Tibial nerve (tissue), 4 donors: ENCODE measurements at regions not wholly inside any gene's neighbourhood (a gene's known extent, or its start where the extent isn't known, plus 50 kb on each side); places are given as distances from the start of the nearest gene placed in this dataset.
"Not testable (repeated sequence)": the region's sequence is repeated elsewhere in the genome, so short reads cannot be mapped to it uniquely, and the experiment has no call there.

ENCODE experiments used
- DNase-seq, 2 donors: peaks; one replicate each; pipeline ENCODE4 v3.0.0-alpha.2; 2019; ENCODE audit warnings: low spot score in 2 of 2
- H3K27ac ChIP-seq, 4 donors: fragments of 200-600 bp; sonication (generic) in 3 of 4; one replicate each; pipeline ENCODE4 v1.5.1; 2017 to 2019; ENCODE audit warnings: mild to moderate bottlenecking in 1 of 4
- H3K27me3 ChIP-seq, 2 donors: fragments of 200-600 bp; sonication (generic) in 1 of 2; one replicate each; pipeline versions ENCODE4 v1.5.1 to v1.6.0; 2017 to 2019
- H3K36me3 ChIP-seq, 3 donors: fragments of 200-600 bp; sonication (generic); one replicate each; pipeline ENCODE4 v1.5.1; 2018 to 2019
- H3K4me1 ChIP-seq, 4 donors: fragments of 200-600 bp; sonication (generic) in 3 of 4; one replicate each; pipeline ENCODE4 v1.5.1; 2017 to 2019
- H3K4me3 ChIP-seq, 4 donors: fragments of 200-600 bp; sonication (generic) in 3 of 4; one replicate each; pipeline ENCODE4 v1.5.1; 2017 to 2019; ENCODE audit warnings: mild to moderate bottlenecking in 1 of 4, moderate library complexity in 1 of 4
- H3K9me3 ChIP-seq, 4 donors: fragments of 200-600 bp; sonication (generic) in 3 of 4; one replicate each; pipeline ENCODE4 v1.5.1; 2017 to 2019
- WGBS, 2 donors: methylation state at CpG; one replicate each; pipeline ENCODE4 v1.1.5; 2018; 5-methylcytosine and 5-hydroxymethylcytosine counted together

DNA sequence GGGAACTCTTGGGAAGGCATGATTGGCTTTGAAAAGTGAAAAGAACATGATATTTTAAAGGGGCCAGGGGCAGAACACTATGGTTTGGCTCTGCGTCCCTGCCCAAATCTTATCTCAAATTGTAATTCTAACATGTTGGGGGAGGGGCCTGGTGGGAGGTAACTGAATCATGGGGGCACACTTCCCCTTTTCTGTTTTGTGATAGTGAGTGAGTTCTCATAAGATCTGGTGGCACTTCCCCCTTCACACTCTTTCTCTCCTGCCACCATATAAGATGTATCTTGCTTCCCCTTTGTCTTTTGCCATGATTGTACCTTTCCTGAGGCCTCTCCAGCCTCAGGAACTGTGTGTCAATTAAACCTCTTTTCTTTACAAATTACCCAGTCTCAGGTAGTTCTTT, 561.4 kb downstream of the PRIM2 start:
- not testable (repeated sequence) for H3K4me3 ChIP-seq, H3K9me3 ChIP-seq, DNase-seq, H3K36me3 ChIP-seq, H3K4me1 ChIP-seq, H3K27ac ChIP-seq, H3K27me3 ChIP-seq
- WGBS, 2 donors: 84 to 87% methylated on average over 1 of the region's 1 CpG

- not testable (repeated sequence) for DNase-seq, H3K27ac ChIP-seq
- 87 to 91% methylated on average over 5 of the region's 5 CpGs for WGBS, 2 donors
Measured at GRCh38 chr6:57898850-57899249, 581.4 kb downstream of the PRIM2 start.

DNA sequence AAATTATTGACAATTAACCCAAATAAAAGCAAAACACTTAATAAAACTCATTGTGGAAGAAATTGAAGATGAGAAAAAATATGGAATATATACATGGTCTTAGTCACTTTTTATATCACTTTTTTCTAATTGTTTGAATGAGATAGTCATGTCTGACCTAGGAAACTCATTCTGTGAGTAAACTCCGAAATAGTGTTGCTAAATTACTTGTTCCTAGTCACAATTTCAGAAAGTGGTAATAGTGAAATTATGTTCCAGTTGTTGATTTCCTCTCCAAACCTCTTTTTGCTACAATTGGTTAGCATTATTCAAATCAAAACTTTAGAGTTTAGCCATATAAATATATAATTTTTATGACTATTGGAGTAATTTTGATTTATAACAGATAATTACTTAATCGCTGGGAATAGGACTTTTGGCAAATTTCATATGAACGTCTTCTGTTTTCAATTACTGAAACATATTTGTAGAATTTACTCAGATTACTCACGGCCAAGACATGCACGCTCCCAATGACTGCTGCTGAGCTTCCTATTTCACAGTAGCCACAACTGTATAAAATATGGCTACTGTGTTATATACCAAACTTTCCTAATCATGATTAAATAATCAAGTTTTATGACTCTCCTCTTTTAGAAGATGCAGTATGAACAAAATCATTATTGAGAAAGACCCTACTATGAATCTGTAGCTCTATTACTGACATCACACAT, 583.4 kb downstream of the PRIM2 start:
- H3K4me1 ChIP-seq: not testable (repeated sequence)
- WGBS, 2 donors: 81 to 93% methylated on average over 3 of the region's 5 CpGs

More at GRCh38 chr6:57898850-57899249, 581.4 kb downstream of the PRIM2 start:
- not testable (repeated sequence) for H3K36me3 ChIP-seq, H3K4me3 ChIP-seq, H3K9me3 ChIP-seq, H3K27me3 ChIP-seq, H3K4me1 ChIP-seq

DNA sequence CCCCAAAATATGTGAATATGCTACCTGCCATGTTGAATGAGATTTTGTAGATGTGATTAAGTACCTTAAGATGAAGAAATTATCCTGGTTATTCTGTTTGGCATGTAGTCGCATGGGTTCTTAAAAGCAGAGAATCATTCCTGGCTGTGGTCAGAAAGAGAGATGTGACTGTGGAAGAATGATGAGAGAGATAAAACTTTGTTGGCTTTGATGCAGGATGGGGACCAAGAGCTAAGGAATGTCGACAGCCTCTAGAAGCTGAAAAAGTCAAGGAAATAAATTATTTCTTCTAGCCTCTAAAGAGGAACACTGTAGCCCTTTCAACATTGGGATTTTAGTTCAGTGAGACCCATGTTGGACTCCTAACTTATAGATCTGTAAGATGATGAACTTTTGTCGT, 584.0 kb downstream of the PRIM2 start:
- H3K4me1 ChIP-seq, DNase-seq, H3K27ac ChIP-seq, H3K36me3 ChIP-seq, H3K4me3 ChIP-seq, H3K27me3 ChIP-seq, H3K9me3 ChIP-seq: not testable (repeated sequence)
- 82 to 92% methylated on average over 3 of the region's 3 CpGs for WGBS, 2 donors

More for the DNA sequence above, 583.4 kb downstream of the PRIM2 start:
- not testable (repeated sequence) for DNase-seq, H3K9me3 ChIP-seq, H3K4me3 ChIP-seq, H3K27ac ChIP-seq, H3K36me3 ChIP-seq, H3K27me3 ChIP-seq

DNA sequence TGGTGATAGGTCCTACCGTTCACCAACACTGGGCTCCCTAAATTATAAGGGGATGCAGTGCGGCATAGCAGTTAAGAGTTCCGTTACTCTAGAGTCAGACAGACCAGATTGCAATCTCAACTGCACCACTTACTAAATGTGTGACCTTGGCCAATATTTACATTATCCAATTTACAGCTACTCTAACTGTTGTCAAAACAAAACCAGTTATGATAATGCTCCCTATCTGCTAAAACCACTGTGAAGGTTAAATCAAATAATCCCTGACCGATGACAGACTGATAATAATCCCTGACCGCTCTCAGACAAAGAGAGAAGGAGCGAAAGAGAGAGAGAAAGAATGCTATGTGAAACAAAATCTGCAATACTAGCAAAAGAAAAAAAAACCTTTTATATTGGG, 586.9 kb downstream of the PRIM2 start:
- 91 to 93% methylated on average over 6 of the region's 6 CpGs for WGBS, 2 donors
- H3K4me1 ChIP-seq, H3K27me3 ChIP-seq, H3K9me3 ChIP-seq, DNase-seq, H3K36me3 ChIP-seq, H3K27ac ChIP-seq, H3K4me3 ChIP-seq: not testable (repeated sequence)

DNA sequence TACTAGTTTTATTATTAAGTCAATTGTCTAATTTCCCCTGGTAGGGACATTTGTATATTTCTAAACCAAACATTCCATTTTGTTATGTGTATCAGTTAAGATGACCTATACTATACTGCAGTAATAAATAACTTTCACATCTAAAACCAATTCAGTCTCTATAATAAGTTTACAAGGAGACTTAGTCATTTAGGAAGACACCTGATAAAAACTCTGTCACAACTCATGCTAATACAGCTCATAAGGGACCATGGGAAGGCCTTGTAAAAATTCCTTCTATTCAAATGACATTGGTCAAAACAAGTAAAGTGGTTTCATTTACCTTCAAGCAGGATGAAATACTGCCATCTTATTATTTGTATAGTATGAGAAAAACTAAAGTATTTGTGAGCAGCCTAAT, 597.9 kb downstream of the PRIM2 start:
- not testable (repeated sequence) for H3K4me1 ChIP-seq, DNase-seq, H3K27ac ChIP-seq, H3K27me3 ChIP-seq, H3K4me3 ChIP-seq, H3K9me3 ChIP-seq
- H3K36me3 ChIP-seq: peaks cover 0 to 19% (median 0%) of the 10 kb centered on the region in 3 donors

- H3K27me3 ChIP-seq, DNase-seq, H3K4me3 ChIP-seq, H3K27ac ChIP-seq, H3K9me3 ChIP-seq, H3K4me1 ChIP-seq: not testable (repeated sequence)
- 88 to 89% methylated on average over 2 of the region's 2 CpGs for WGBS, 2 donors
- H3K36me3 ChIP-seq: peaks cover 2 to 17% (median 8%) of the 10 kb centered on the region in 3 donors
Measured at GRCh38 chr6:57942966-57943365, 625.5 kb downstream of the PRIM2 start.

DNA sequence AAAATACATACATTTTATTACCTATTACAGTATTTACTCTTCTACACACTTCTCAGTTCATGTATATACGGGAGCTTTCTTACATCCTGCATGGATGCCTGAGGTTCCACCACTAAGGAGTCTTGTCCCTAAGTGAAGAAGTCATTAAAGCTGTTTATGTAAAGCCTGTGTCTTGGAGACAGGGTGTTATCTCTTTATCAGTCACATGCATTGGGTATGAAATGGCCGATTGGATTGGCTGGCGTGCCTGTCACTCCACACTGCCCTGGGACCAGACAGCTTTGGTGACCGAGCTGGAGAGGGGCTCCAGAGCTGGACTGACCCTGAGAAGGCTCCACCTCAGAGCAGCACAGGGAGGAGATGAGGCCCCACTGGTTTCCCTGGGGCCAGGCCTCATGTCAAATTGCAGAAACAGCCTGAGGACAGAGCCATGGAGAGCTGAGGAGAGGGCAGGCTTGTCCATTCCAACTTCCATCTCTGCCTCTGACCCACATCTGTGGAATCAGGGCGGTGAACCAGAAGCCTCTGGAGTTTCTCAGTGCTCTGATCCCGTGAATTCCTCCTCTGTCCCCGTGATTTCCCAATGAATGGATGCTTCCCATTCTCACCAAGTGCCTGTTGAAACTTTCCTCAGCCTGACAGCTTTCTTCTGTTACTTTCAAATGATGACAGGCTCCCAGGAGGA, 628.8 kb downstream of the PRIM2 start:
- not testable (repeated sequence) for H3K27me3 ChIP-seq, H3K27ac ChIP-seq, H3K4me1 ChIP-seq, DNase-seq, H3K9me3 ChIP-seq, H3K4me3 ChIP-seq
- H3K36me3 ChIP-seq: peaks cover 2 to 39% (median 8%) of the 10 kb centered on the region in 3 donors
- 84 to 93% methylated on average over 7 of the region's 7 CpGs for WGBS, 2 donors

- H3K27me3 ChIP-seq, H3K4me1 ChIP-seq, H3K27ac ChIP-seq, H3K9me3 ChIP-seq, H3K4me3 ChIP-seq, DNase-seq: not testable (repeated sequence)
- 97 to 98% methylated on average over 11 of the region's 11 CpGs for WGBS, 2 donors
- H3K36me3 ChIP-seq: peaks cover 2 to 44% (median 8%) of the 10 kb centered on the region in 3 donors
Measured at GRCh38 chr6:57946769-57947091, 629.3 kb downstream of the PRIM2 start.

DNA sequence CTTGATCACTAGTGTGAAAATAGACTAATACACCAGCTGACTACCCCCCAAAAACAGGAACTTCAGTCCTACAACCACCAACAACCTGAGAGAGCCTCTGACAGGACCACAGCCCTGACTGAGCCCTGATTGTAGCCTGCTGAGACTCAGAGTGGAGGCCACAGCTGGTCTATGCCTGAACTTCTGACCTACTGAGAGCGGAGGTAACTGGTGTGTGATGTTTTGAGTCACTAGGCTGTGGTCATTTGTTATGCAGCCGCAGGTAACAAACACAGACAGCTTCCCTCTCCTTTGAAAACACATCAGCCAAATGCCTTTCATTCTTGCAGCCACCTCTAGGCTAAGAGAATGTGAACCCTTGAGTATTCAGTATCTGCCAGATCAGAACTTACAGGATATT, 631.1 kb downstream of the PRIM2 start:
- H3K27me3 ChIP-seq, H3K27ac ChIP-seq, H3K9me3 ChIP-seq, H3K4me3 ChIP-seq, DNase-seq, H3K4me1 ChIP-seq: not testable (repeated sequence)
- WGBS, 2 donors: 90 to 92% methylated on average over 2 of the region's 2 CpGs
- peaks cover 2 to 47% (median 8%) of the 10 kb centered on the region in 3 donors for H3K36me3 ChIP-seq

DNA sequence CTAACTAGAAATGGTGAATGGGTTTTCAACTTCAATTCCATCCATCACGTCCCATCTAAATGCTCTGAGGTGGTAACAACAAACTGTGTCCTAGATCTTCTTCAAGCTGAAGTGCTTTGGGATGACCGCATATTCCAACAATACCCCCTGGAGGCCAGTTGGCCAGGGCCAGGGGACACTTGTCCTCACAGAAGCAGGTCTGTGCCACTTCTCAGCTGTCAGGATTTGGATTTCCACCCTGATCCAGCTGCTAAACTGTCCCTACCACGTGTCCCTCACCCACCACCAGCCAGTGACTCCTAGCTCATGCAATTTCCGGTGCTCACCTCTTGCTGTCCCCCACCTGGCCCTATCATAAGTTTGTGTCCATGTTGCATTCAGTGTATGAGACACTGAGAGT, 633.0 kb downstream of the PRIM2 start:
- H3K4me3 ChIP-seq, H3K27me3 ChIP-seq, H3K9me3 ChIP-seq, H3K4me1 ChIP-seq, DNase-seq, H3K27ac ChIP-seq: not testable (repeated sequence)
- peaks cover 2 to 58% (median 8%) of the 10 kb centered on the region in 3 donors for H3K36me3 ChIP-seq
- WGBS, 2 donors: 90 to 97% methylated on average over 4 of the region's 4 CpGs

DNA sequence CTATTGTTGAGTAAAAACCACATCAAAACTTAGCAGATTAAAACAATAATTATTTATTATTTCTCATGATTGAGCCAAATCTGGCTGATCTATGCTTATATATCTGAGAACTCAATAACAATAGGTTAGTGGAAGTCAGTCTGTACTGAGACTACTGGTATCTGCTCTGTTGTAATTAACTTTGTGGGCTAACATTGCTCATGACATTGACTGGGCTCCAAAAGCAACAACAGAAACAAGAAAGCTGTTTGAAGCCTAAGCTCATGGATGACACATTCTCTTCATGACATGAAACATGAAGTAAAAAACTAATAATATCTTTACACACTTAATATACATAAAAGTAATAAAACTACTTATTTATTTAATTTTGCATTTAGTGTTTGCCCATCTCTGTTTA, 649.3 kb downstream of the PRIM2 start:
- H3K36me3 ChIP-seq, H3K9me3 ChIP-seq, H3K4me1 ChIP-seq, H3K27me3 ChIP-seq, H3K4me3 ChIP-seq, DNase-seq, H3K27ac ChIP-seq: not testable (repeated sequence)

DNA sequence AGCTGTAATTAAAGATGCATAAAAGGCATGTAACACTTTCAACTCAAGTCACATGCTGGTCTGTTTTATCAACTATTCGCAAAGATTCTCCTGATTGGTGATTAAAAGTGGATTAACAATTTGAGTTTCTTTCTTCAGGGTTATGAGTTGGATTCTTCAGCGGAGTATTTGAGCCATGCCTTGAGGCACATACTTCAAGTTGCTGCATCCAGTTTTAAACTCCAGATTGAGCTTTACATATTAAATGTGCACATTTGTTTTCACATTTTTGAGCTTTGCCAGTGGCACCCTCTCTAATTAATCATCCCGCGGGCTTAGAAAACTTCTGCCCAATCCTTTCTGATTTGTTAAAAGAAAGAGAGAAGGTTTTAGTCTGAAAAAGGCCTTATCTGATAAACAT, 654.5 kb downstream of the PRIM2 start:
- not testable (repeated sequence) for H3K27ac ChIP-seq, H3K4me1 ChIP-seq, H3K27me3 ChIP-seq, H3K9me3 ChIP-seq, DNase-seq, H3K36me3 ChIP-seq, H3K4me3 ChIP-seq
- WGBS, 2 donors: 86 to 91% methylated on average over 4 of the region's 4 CpGs
